ENCODE measurements at regions not wholly inside any gene's neighbourhood (a gene's known extent, or its start where the extent isn't known, plus 50 kb on each side); places are given as distances from the start of the nearest gene placed in this dataset.

DNA sequence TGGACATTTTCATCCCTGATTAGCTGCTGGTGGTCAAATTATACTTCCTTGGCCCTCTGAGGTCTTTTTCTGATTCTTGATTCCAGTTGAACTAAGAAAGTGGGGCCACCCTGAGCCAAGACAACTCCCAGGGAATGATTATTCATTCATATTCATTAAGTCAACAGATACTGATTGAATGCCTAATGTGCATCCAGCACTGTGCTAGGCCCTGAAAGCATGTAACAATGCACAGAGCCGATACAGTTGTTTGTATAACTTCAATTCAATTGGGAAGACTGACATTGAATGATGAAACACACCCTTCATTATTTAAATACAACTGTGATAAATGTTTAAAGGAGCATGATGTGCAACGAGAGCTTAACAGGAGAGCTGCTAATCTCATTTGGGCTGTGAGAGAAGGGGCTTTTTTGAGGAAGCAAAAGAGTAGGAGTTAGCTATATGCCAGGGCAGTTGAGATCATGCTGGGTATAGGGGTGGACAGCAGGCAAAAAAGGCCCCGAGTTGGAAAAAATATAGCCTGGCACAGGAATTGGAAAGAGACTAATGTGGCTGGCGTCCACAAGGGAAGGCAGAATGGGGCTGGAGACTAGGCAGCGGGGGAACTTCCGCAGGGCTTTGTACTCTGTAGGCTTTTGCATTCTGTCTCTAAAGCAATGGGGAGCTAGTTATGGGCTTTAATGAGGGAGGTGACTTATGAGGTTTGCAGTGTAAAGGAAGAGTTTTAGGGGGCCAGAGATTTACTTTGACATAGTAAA lies 57.2 kb upstream of the ACVR1 start:
- DNase-seq, result no peak

- DNase-seq, result no peak
Measured at GRCh38 chr2:157932480-157933159, 56.5 kb upstream of the ACVR1 start.

- DNase-seq, result no peak
Measured at GRCh38 chr2:157931542-157931941, 55.4 kb upstream of the ACVR1 start.

GRCh38 chr2:157930728-157931127 lies 54.6 kb upstream of the ACVR1 start:
- DNase-seq, result no peak

- no peak for DNase-seq
Measured at GRCh38 chr2:157929871-157930667, 53.9 kb upstream of the ACVR1 start.

DNA sequence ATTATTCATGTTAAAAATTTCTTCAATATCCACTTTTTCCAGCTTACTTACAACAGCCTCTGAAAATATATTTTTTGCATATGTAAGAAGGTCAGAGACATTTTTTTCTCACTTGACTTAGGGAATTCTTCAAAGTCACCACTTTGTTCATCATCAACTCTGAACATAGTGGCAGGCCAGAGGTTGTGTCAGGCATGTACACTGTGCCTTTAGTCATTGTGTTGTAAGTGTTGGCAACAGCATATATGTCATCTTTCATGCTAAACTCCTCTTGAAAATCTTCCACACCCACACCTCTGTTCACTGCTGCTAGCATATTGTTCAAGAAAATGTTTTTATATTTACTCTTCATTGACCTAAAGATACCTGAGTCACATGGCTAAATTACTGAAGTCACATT lies 52.2 kb upstream of the ACVR1 start:
- DNase-seq, result no peak

GRCh38 chr2:157927155-157927554 lies 51.0 kb upstream of the ACVR1 start:
- DNase-seq, result no peak

Data from activated CD4-positive, alpha-beta T cell treated with anti-CD3 and anti-CD28 coated beads for 1 hour (primary cell).